NCI-H128 (cell line): ENCODE measurements at regions not wholly inside any gene's neighbourhood (a gene's known extent, or its start where the extent isn't known, plus 50 kb on each side); places are given as distances from the start of the nearest gene placed in this dataset.

Source experiments
- DNase-seq: peaks from one replicate; lab custom pipeline; 2025; ENCODE audit not compliant: unreplicated experiment; lab: John Stamatoyannopoulos, UW

- no peak for DNase-seq
These were observed 188.4 kb downstream of the FOXL1 start for GRCh38 chr16:86766700-86767099.

- no peak for DNase-seq
These were observed 190.0 kb downstream of the FOXL1 start for GRCh38 chr16:86768228-86768791.

GRCh38 chr16:86768999-86769398, 190.7 kb downstream of the FOXL1 start:
- no peak for DNase-seq

GRCh38 chr16:86771506-86772460, 193.4 kb downstream of the FOXL1 start:
- DNase-seq, result no peak

- DNase-seq, result no peak
These were observed 194.5 kb downstream of the FOXL1 start for GRCh38 chr16:86772671-86773353.

GRCh38 chr16:86773354-86773715, 195.0 kb downstream of the FOXL1 start:
- no peak for DNase-seq

GRCh38 chr16:86774931-86775330, 196.6 kb downstream of the FOXL1 start:
- no peak for DNase-seq

- DNase-seq, result no peak
These were observed 197.2 kb downstream of the FOXL1 start for GRCh38 chr16:86775511-86775921.

GRCh38 chr16:86777381-86777946, 199.1 kb downstream of the FOXL1 start:
- no peak for DNase-seq

GRCh38 chr16:86778108-86778745, 199.9 kb downstream of the FOXL1 start:
- DNase-seq, result no peak

GRCh38 chr16:86778978-86779377, 200.6 kb downstream of the FOXL1 start:
- DNase-seq, result no peak

GRCh38 chr16:86781046-86781445, 202.7 kb downstream of the FOXL1 start:
- DNase-seq, result no peak

- DNase-seq, result no peak
These were observed 205.6 kb downstream of the FOXL1 start for GRCh38 chr16:86783636-86784626.

GRCh38 chr16:86786338-86786737, 208.0 kb downstream of the FOXL1 start:
- no peak for DNase-seq

- no peak for DNase-seq
These were observed 208.6 kb downstream of the FOXL1 start for GRCh38 chr16:86786994-86787393.

GRCh38 chr16:86787538-86787937, 209.2 kb downstream of the FOXL1 start:
- DNase-seq, result no peak

- no peak for DNase-seq
These were observed 211.3 kb downstream of the FOXL1 start for GRCh38 chr16:86789621-86790051.

- DNase-seq, result no peak
These were observed 213.1 kb downstream of the FOXL1 start for GRCh38 chr16:86791287-86792035.

- no peak for DNase-seq
These were observed 216.0 kb downstream of the FOXL1 start for GRCh38 chr16:86794216-86794864.
